GM21390 (cell line): ENCODE measurements at regions not wholly inside any gene's neighbourhood (a gene's known extent, or its start where the extent isn't known, plus 50 kb on each side); places are given as distances from the start of the nearest gene placed in this dataset.

Source experiments
- ATAC-seq: cut with Tn5 transposase; IDR thresholded peaks from one replicate; pipeline ENCODE4 v1.9.1; 2021; ENCODE audit not compliant: unreplicated experiment

DNA sequence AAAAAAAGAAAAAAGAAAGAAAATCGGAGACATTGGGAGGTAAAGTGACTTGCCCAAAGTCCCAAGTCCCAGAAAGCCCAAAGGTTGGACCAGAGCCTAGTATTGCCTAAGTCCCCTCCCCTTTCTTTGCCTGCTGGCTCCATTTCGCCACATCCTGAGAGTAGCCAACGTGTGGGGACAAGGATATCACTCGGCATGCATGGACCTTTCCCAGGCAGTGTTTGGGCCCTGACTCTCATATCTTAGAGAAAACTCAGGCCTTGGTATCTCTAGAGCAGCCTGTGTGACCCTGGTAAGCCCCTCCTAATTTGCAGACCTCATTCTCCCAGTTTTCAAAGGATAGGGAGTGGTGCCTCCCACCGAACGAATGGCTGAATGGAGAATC lies 294.2 kb upstream of the ZMIZ1 start:
- no peak for ATAC-seq

GRCh38 chr10:78774999-78775711 lies 293.6 kb upstream of the ZMIZ1 start:
- no peak for ATAC-seq

GRCh38 chr10:78775891-78776290 lies 292.9 kb upstream of the ZMIZ1 start:
- no peak for ATAC-seq

GRCh38 chr10:78776756-78777155 lies 292.0 kb upstream of the ZMIZ1 start:
- ATAC-seq: no peak

- no peak for ATAC-seq
These were observed 291.3 kb upstream of the ZMIZ1 start for GRCh38 chr10:78777466-78777865.

DNA sequence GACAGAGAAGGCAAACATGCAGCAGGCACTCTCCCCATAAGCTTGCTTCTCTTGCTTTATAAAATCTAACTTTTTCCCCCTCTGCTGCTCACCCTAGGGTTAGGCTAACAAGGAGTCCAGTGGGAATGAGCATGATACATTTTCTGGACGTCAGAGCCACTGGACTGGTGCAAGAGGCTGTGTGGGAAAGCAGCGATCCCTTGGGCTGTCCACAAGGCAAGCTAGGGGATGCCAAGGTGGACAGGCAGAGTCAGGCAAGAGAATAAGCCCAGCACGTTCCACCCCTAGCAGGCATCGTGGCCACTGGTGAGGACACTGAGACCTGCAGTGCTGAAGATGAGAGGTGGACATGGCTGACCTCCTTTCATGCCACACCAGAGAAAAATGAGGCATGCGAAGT lies 290.9 kb upstream of the ZMIZ1 start:
- no peak for ATAC-seq

DNA sequence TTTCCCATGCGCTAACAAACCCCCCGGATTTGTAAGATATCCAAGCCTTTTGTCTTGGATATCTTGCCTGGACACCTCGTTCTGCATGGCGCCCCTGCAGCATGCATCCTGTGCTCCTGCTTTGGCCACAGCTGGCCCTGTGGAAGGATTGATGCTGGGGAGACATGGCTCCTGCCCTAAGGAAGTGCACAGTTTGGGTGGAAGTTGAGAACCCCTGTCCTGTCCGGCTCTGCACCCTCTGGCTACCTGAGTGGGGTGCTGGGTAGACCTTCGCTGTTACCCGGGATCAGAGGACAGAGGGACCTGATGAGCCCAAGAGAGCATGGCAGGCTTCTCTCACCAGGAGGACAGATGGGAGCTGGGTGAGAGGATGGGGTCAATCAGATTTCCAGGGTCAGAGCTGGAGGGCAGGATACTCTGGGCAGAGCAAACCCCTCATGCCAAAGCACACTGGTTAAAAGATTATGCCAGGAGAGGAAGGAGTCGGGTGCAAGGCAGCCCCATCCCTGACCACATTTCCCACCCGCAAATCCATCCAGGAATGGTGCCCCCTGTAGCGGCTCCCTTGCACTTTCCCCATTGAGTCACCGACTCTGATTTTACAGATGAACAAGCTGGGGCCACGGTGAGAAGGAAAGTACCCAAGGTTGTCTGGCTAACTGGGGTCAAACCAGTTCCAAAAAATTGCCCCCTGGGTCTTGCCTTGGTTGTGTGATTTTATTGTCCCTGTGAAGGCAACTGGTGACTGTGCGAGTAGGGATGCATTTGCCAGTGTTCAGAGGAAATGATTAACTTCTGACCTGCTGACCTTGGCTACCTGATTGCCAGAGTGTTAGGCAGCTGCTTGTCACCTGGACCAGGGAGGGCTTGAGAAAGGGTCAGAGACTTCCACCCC lies 290.1 kb upstream of the ZMIZ1 start:
- no peak for ATAC-seq

- no peak for ATAC-seq
These were observed 289.3 kb upstream of the ZMIZ1 start for GRCh38 chr10:78779339-78779955.

- no peak for ATAC-seq
These were observed 288.2 kb upstream of the ZMIZ1 start for GRCh38 chr10:78780551-78780961.

GRCh38 chr10:78781251-78781913 lies 287.4 kb upstream of the ZMIZ1 start:
- no peak for ATAC-seq

DNA sequence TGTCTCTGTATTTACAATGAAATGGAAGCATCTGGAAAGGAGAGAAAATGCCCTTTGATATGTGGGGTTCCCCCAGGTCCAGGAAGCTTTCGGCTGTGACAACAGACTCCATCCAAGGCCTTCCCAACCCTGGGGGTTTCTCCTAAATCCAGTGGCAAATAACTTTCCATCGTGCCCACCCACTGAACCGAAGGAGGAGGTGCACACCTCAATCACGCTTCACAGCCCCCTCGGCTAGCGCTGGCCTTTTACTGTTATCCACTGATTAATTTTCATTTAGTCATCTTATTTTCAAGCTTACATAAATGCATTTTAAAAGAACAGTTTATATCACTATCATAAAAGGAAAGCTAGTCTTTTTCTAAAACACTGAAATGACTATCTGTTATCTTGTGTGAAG lies 286.8 kb upstream of the ZMIZ1 start:
- ATAC-seq: no peak

GRCh38 chr10:78782441-78782840 lies 286.3 kb upstream of the ZMIZ1 start:
- no peak for ATAC-seq

DNA sequence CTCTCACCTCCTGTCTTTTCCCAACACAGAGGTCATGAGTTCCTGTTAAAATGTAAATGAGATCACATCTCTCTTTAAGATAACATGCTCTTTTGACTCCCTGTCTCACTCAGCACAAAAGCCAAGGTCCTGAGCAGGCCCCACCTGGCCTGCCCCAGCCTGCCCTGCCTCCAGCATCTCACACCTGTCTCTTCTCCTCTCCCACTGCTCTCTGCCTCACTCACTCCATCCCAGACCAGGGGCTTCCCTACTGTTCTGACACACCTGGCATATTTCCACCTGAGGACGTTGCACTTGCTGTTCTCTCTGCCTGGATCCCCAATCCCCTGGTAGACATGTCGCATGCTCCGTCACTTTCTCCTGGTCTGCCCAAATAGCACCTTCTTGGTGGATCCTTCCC lies 285.0 kb upstream of the ZMIZ1 start:
- no peak for ATAC-seq

DNA sequence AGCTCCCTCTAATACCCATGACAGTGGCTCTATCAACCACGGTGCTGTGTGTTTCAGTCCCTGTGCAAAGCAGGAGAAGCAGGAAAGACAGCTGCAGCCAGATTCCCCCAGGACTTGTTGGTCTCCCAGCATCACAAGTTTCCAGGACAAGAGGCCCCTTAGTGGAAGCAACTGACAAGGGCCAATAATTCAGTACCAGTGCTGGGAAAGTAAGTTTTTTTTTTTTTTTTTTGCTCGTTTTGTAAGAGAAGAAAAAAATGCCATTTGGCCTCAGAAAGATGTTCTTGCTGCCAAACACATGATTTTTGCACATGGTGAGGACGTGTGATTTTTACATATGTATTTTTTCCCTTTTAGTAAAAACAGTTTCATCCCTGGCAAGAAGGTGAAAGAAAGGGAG lies 284.2 kb upstream of the ZMIZ1 start:
- ATAC-seq: no peak

DNA sequence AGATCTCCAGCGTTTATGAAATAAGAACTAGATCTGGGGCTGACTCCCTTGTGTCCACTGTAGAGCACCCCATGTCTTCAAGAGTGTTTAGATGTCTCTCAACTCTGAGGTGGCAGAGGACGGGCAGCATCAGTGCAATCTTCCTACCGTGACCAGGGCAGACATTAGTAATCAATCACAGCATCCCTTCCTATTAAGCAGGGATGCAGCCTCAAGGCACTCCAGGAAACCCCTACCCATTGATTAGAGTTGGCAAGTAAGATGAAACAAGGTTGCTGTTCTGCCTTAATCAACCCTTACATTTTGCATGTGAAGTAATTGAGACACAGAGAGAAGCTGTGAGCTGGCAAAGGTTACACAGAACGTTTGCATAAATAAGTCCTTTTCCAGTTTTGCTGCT lies 283.7 kb upstream of the ZMIZ1 start:
- no peak for ATAC-seq

DNA sequence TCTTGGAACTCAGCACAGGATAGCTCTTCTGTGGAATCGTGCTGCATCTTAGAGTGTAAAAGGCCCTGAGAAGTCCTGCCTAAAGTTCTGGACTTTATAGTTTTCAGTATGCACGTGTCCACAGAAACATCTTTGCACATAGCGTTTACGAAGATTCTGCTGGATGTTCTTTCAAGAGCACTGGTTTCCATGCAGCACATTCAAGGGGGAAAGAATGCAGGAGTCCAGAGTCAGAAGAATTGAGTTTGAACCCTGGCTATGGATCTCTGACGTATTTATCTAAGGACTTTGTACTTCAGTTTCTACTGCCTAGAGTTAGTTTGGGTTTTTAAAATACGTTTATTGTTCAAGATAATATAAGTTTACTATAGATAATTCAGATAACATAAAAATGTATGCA lies 282.8 kb upstream of the ZMIZ1 start:
- ATAC-seq: no peak

- no peak for ATAC-seq
These were observed 281.6 kb upstream of the ZMIZ1 start for GRCh38 chr10:78787125-78787524.

DNA sequence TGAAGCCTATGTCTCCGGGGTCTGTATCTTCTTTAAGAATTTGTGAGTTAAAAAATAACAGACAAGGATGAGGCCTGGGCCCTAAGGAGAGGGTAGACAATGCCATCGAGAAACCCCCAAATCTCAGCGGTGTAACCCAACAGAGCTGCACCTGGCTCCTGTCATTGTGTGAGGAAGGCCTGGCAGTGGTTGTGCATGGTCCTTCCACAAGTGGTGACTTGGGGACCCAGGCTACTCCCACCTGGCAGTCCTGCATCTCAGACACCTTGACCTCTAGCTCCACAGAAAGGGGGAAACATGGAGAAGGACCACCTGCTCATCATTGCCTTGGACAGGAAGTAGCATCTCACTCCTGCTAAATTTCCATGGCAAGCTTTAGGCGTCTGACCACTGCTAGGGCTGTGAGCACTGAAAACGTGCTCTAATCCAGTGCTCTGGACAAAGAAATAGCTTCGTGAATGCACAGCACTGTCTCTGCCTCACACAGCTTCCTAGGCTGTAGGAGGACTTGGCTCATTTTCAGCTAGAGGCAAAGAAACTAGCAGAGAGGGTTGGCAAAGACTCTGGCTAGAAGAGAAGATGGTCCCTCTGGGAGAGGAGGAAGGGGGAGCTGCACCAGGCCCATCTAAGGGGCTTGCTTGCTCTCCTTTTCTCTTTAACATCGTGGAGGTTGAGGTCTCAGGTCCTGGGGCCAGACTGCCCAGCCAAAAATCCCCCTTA lies 273.9 kb upstream of the ZMIZ1 start:
- no peak for ATAC-seq

- no peak for ATAC-seq
These were observed 269.6 kb upstream of the ZMIZ1 start for GRCh38 chr10:78798976-78799730.

DNA sequence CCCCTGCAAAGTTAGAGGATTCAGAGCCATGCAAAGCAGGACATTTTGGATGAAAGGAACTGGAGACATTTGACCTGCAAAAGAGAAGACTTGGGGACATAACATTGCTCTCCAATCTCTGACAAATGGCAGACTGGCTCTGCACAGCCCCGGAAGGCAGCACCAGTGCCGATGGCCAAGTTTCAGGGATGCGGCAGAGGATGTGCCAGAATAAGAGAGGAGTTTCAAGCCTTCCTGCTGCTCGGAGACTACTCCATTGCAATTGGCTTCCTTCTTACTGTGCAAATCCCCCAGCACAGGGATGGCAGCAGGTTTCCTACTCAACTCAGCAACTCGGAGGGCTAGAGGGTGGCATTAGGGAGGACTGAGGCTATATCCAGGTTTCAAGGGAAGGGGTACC lies 268.8 kb upstream of the ZMIZ1 start:
- no peak for ATAC-seq
